SK-N-SH (cell line): ENCODE measurements at regions not wholly inside any gene's neighbourhood (a gene's known extent, or its start where the extent isn't known, plus 50 kb on each side); places are given as distances from the start of the nearest gene placed in this dataset.

ENCODE experiments used
- CTCF ChIA-PET: fragments of 300-600, 350-600 bp; formaldehyde crosslinking; extraction: SDS; loops from one replicate; lab custom pipeline; 2021; lab: Yijun Ruan, JAX
- POLR2A ChIA-PET: fragments of 350-600 bp; sonication (Branson Sonifier 250); formaldehyde crosslinking; extraction: SDS; loops from one replicate; lab custom pipeline; 2020; ENCODE audit warnings: antibody characterized with exemption, inconsistent platforms; lab: Yijun Ruan, JAX
- DNase-seq: peaks from one replicate; pipeline ENCODE4 v3.0.0; 2012
- H2AFZ ChIP-seq: fragments of 200-600 bp; sonication (generic); 2 replicates; pipeline ENCODE4 v1.8.1; 2016; ENCODE audit warnings: antibody characterized with exemption, mild to moderate bottlenecking, low read depth
- H3F3A ChIP-seq: fragments of 200-600 bp; sonication (generic); replicated peaks from 2 replicates; pipeline ENCODE3; 2016; ENCODE audit warnings: antibody characterized with exemption, mild to moderate bottlenecking; ENCODE audit not compliant: insufficient read depth
- H3K27ac ChIP-seq, 2 experiments: fragments of 200-500 bp in 1 of 2; fragments of 200-600 bp in 1 of 2; sonication (Bioruptor generic) in 1 of 2; sonication (generic), shearing (Covaris generic) in 1 of 2; 2 replicates each; pipeline versions ENCODE4 v1.5.1 to v1.6.1; 2014 to 2016; ENCODE audit warnings: low read depth in 2 of 2, inconsistent platforms in 1 of 2, low read length in 1 of 2, mild to moderate bottlenecking in 1 of 2, mixed read lengths in 1 of 2
- H3K27me3 ChIP-seq: fragments of 200-600 bp; sonication (generic), shearing (Covaris generic); 2 replicates; pipeline ENCODE4 v1.6.1; 2016; ENCODE audit warnings: mixed run types; ENCODE audit not compliant: insufficient read depth
- H3K36me3 ChIP-seq, 2 experiments: fragments of 200-500 bp in 1 of 2; fragments of 200-600 bp in 1 of 2; sonication (Bioruptor generic) in 1 of 2; sonication (generic) in 1 of 2; replicated peaks in 1 of 2; 2 replicates each; pipeline versions ENCODE3 to v1.5.1; 2014 to 2016; ENCODE audit warnings: low read length in 1 of 2, mild to moderate bottlenecking in 1 of 2; ENCODE audit not compliant: insufficient read depth in 2 of 2, control insufficient read depth in 1 of 2
- H3K4me1 ChIP-seq, 2 experiments: fragments of 200-500 bp in 1 of 2; fragments of 200-600 bp in 1 of 2; sonication (Bioruptor generic) in 1 of 2; sonication (generic), shearing (Covaris generic) in 1 of 2; 2 replicates each; pipeline versions ENCODE4 v1.5.1 to v1.6.1; 2014 to 2016; ENCODE audit warnings: low read depth in 1 of 2, low read length in 1 of 2, mixed run types in 1 of 2; ENCODE audit not compliant: insufficient read depth in 2 of 2, control insufficient read depth in 1 of 2
- H3K4me2 ChIP-seq: fragments of 200-600 bp; sonication (generic), shearing (Covaris generic); 2 replicates; pipeline ENCODE4 v1.6.1; 2017; ENCODE audit warnings: mixed run types
- H3K4me3 ChIP-seq, 2 experiments: fragments of 200-500 bp in 1 of 2; fragments of 200-600 bp in 1 of 2; sonication (Bioruptor generic) in 1 of 2; sonication (generic), shearing (Covaris generic) in 1 of 2; 2 replicates each; pipeline versions ENCODE4 v1.5.1 to v1.8.1; 2014 to 2016; ENCODE audit warnings: low read depth in 2 of 2, inconsistent platforms in 1 of 2, low read length in 1 of 2, mild to moderate bottlenecking in 1 of 2, mixed read lengths in 1 of 2, moderate library complexity in 1 of 2
- H3K79me2 ChIP-seq: fragments of 200-600 bp; sonication (generic); 2 replicates; pipeline ENCODE4 v1.8.1; 2017; ENCODE audit warnings: mild to moderate bottlenecking; ENCODE audit not compliant: insufficient read depth
- H3K9ac ChIP-seq: fragments of 200-600 bp; sonication (generic); 2 replicates; pipeline ENCODE4 v1.6.1; 2017; ENCODE audit warnings: mixed run types
- H3K9me2 ChIP-seq: fragments of 200-600 bp; sonication (generic); 2 replicates; pipeline ENCODE4 v1.6.1; 2017; ENCODE audit warnings: mixed run types
- H3K9me3 ChIP-seq: fragments of 200-600 bp; sonication (generic); 2 replicates; pipeline ENCODE4 v1.6.1; 2017; ENCODE audit warnings: mixed run types, mild to moderate bottlenecking, moderate library complexity
- H4K20me1 ChIP-seq: fragments of 200-600 bp; sonication (generic); 2 replicates; pipeline ENCODE4 v1.6.1; 2017; ENCODE audit warnings: mild to moderate bottlenecking, mixed run types; ENCODE audit not compliant: insufficient read depth
- CHD2 ChIP-seq: fragments of 150-350 bp; IDR thresholded peaks from 2 replicates; pipeline ENCODE4 v1.6.1; 2018; ENCODE audit warnings: low read length; ENCODE audit not compliant: partially characterized antibody
- ELF1 ChIP-seq: IDR thresholded peaks from 2 replicates; pipeline ENCODE4 v1.4.0; 2012
- EP300 ChIP-seq, 2 experiments: IDR thresholded peaks; 2 replicates each; pipeline versions ENCODE4 v1.4.0 to v1.6.1; 2012; ENCODE audit warnings: borderline replicate concordance in 1 of 2, low read depth in 1 of 2, low read length in 1 of 2
- EZH2phosphoT487 ChIP-seq: fragments of 200-600 bp; sonication (generic); IDR thresholded peaks from 2 replicates; pipeline ENCODE4 v1.6.1; 2017; ENCODE audit warnings: low read depth, mixed run types, mild to moderate bottlenecking, antibody characterized with exemption, moderate library complexity, borderline replicate concordance
- FOSL2 ChIP-seq: IDR thresholded peaks from 2 replicates; pipeline ENCODE4 v1.4.0; 2012; ENCODE audit warnings: low read depth, mild to moderate bottlenecking, moderate library complexity, borderline replicate concordance
- FOXJ3 ChIP-seq: sonication (generic); formaldehyde crosslinking; IDR thresholded peaks from 2 replicates; pipeline ENCODE4 v1.5.1; 2020; ENCODE audit warnings: mild to moderate bottlenecking, missing genetic modification reagents
- FOXM1 ChIP-seq: IDR thresholded peaks from 2 replicates; pipeline ENCODE4 v1.4.0; 2012; ENCODE audit warnings: low read depth, mild to moderate bottlenecking
- GATA2 ChIP-seq: sonication (generic); formaldehyde crosslinking; IDR thresholded peaks from 2 replicates; pipeline ENCODE4 v1.5.0; 2020; ENCODE audit warnings: mild to moderate bottlenecking, missing genetic modification reagents
- NFIC ChIP-seq: IDR thresholded peaks from 2 replicates; pipeline ENCODE4 v1.4.0; 2012; ENCODE audit warnings: borderline replicate concordance
- NRF1 ChIP-seq: IDR thresholded peaks from 2 replicates; pipeline ENCODE4 v1.6.1; 2012; ENCODE audit warnings: low read depth, mild to moderate bottlenecking, low read length
- PBX3 ChIP-seq: IDR thresholded peaks from 2 replicates; pipeline ENCODE4; 2012
- POLR2AphosphoS5 ChIP-seq: IDR thresholded peaks from 2 replicates; pipeline ENCODE4 v1.6.1; 2012; ENCODE audit warnings: low read depth, low read length
- RAD21 ChIP-seq: IDR thresholded peaks from 2 replicates; pipeline ENCODE4 v1.6.1; 2012; ENCODE audit warnings: mild to moderate bottlenecking, low read length
- REST ChIP-seq: IDR thresholded peaks from 2 replicates; pipeline ENCODE4 v1.6.1; 2012; ENCODE audit warnings: mild to moderate bottlenecking, low read depth, low read length, moderate library complexity
- SMC3 ChIP-seq: IDR thresholded peaks from 2 replicates; pipeline ENCODE4 v1.6.1; 2012; ENCODE audit warnings: low read depth, low read length, improper control_type of control experiment
- TAF1 ChIP-seq: IDR thresholded peaks from 2 replicates; pipeline ENCODE4 v1.6.1; 2012; ENCODE audit warnings: low read depth, mild to moderate bottlenecking, low read length, moderate library complexity, borderline replicate concordance
- TCF12 ChIP-seq: IDR thresholded peaks from 2 replicates; pipeline ENCODE4 v1.4.0; 2012
- TEAD4 ChIP-seq: IDR thresholded peaks from 2 replicates; pipeline ENCODE4 v1.4.0; 2012; ENCODE audit warnings: mild to moderate bottlenecking, borderline replicate concordance; ENCODE audit not compliant: insufficient read depth
- WGBS: methylation state at CpG from one replicate; pipeline ENCODE4 v1.1.6; 2017; ENCODE audit warnings: low lambda C conversion rate; 5-methylcytosine and 5-hydroxymethylcytosine counted together

- ChIA-PET POLR2A (no interaction called here), CTCF (interaction anchor here (1.5 kb wide), 1 partner anchor 13 kb away, joined by 6 read pairs; no protein-coding TSS in a partner anchor)
- Histone ChIP-seq H3K4me3 (no peak overlapping the region), H3K27ac (no peak overlapping the region), H3K4me2 (no peak overlapping the region), H4K20me1 (no peaks in the 10 kb centered on the region), H2AFZ (no peak overlapping the region), H3K9me2 (no peaks in the 10 kb centered on the region), H3K36me3 (no peaks in the 10 kb centered on the region), H3K79me2 (no peaks in the 10 kb centered on the region), H3K9me3 (no peaks in the 10 kb centered on the region), H3K4me1 (no peaks in the 10 kb centered on the region), H3F3A (no peaks in the 10 kb centered on the region), H3K27me3 (no peaks in the 10 kb centered on the region), H3K9ac (no peak overlapping the region)
- DNase-seq = no peak
- no peak for TF ChIP-seq FOXM1
- no peak for TF ChIP-seq EP300 (IDR thresholded peaks at IDR 0.05; ENCODE audit: borderline replicate concordance in 1 of 2, low read depth in 1 of 2, low read length in 1 of 2)
- TF ChIP-seq REST = no peak
- TF ChIP-seq TCF12 = no peak
- TF ChIP-seq RAD21 = no peak
- TF ChIP-seq SMC3 = no peak
- no peak for TF ChIP-seq GATA2
- TF ChIP-seq FOXJ3 = no peak
- TF ChIP-seq PBX3 = no peak
- no peak for TF ChIP-seq TAF1
- 43% methylated on average over 2 of the region's 2 CpGs for WGBS
These were observed 230.7 kb upstream of the CAND1 start for GRCh38 chr12:67038486-67038885.

GRCh38 chr12:67039995-67040860 is 228.9 kb upstream of the CAND1 start:
- no peak for DNase-seq
- Histone ChIP-seq H3K27ac (no peak overlapping the region), H3K9me2 (no peaks in the 10 kb centered on the region), H3K27me3 (no peaks in the 10 kb centered on the region), H3F3A (no peaks in the 10 kb centered on the region), H3K9ac (no peak overlapping the region), H4K20me1 (no peaks in the 10 kb centered on the region), H3K36me3 (no peaks in the 10 kb centered on the region), H3K79me2 (no peaks in the 10 kb centered on the region), H3K4me1 (no peaks in the 10 kb centered on the region), H3K9me3 (no peaks in the 10 kb centered on the region), H3K4me3 (no peak overlapping the region), H2AFZ (no peak overlapping the region), H3K4me2 (no peak overlapping the region)
- 27% methylated on average over 8 of the region's 8 CpGs for WGBS
- POLR2A ChIA-PET = no interaction called here
- CTCF ChIA-PET = interaction anchor here (1.5 kb wide), 1 partner anchor 15 kb away, joined by 5 read pairs; no protein-coding TSS in a partner anchor
- TF ChIP-seq GATA2 (no peak), FOSL2 (no peak), CHD2 (no peak), ELF1 (no peak), EP300 (IDR thresholded peaks at IDR 0.05; ENCODE audit: borderline replicate concordance in 1 of 2, low read depth in 1 of 2, low read length in 1 of 2) (no peak), FOXM1 (no peak), TEAD4 (no peak), NFIC (no peak), EZH2phosphoT487 (no peak), REST (no peak), POLR2AphosphoS5 (no peak), RAD21 (no peak), NRF1 (no peak)
